ENCODE measurements at regions not wholly inside any gene's neighbourhood (a gene's known extent, or its start where the extent isn't known, plus 50 kb on each side); places are given as distances from the start of the nearest gene placed in this dataset.

DNA sequence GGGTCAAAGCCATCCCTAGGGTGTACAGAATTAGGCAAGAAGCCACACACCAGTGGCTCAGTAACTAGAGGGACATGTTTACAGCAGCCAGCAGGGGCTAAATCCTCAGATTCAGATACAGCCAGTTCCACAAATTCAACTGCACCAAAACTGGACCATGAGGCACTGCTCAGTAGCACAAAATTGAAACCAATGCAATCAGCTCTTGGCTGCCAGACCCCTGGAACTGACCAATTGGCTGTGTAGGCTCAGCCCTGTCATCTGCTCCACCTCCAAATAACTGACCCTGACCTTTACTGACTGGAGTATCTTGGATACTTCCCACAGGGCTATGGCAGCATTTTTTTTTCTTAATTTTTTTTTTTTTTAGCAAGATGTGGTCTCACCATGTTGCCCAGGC lies 226.5 kb downstream of the FOXO1 start:
- TF ChIP-seq, protein P1, sequence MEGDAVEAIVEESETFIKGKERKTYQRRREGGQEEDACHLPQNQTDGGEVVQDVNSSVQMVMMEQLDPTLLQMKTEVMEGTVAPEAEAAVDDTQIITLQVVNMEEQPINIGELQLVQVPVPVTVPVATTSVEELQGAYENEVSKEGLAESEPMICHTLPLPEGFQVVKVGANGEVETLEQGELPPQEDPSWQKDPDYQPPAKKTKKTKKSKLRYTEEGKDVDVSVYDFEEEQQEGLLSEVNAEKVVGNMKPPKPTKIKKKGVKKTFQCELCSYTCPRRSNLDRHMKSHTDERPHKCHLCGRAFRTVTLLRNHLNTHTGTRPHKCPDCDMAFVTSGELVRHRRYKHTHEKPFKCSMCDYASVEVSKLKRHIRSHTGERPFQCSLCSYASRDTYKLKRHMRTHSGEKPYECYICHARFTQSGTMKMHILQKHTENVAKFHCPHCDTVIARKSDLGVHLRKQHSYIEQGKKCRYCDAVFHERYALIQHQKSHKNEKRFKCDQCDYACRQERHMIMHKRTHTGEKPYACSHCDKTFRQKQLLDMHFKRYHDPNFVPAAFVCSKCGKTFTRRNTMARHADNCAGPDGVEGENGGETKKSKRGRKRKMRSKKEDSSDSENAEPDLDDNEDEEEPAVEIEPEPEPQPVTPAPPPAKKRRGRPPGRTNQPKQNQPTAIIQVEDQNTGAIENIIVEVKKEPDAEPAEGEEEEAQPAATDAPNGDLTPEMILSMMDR (IDR thresholded peaks at IDR 0.05; ENCODE audit: low read depth, low read length) = no peak
- no peak for TF ChIP-seq MYC (IDR thresholded peaks at IDR 0.05; ENCODE audit: low read depth, low read length)

Data from NB4 (cell line).